Ovary (tissue), 7 donors: ENCODE measurements at regions not wholly inside any gene's neighbourhood (a gene's known extent, or its start where the extent isn't known, plus 50 kb on each side); places are given as distances from the start of the nearest gene placed in this dataset.

ENCODE experiments used
- DNase-seq, 5 donors: peaks; one replicate each; pipeline ENCODE4 v3.0.0-alpha.2; 2019 to 2020
- H3K27ac ChIP-seq, 2 donors: fragments of 200-600 bp; one replicate each; pipeline versions ENCODE4 v1.5.1 to v1.8.0; 2019 to 2022
- H3K27me3 ChIP-seq: fragments of 200-600 bp; one replicate; pipeline ENCODE4 v1.8.0; 2022
- H3K36me3 ChIP-seq: fragments of 200-600 bp; sonication (generic); one replicate; pipeline ENCODE4 v1.5.1; 2019
- H3K4me1 ChIP-seq: one replicate; pipeline ENCODE4 v1.8.1; 2013; ENCODE audit warnings: mild to moderate bottlenecking, moderate library complexity; ENCODE audit not compliant: insufficient read depth
- H3K4me3 ChIP-seq: fragments of 200-600 bp; sonication (generic); one replicate; pipeline ENCODE4 v1.5.1; 2017
- H3K9me3 ChIP-seq, 2 donors: fragments of 200-600 bp in 1 of 2; sonication (generic) in 1 of 2; one replicate each; pipeline versions ENCODE4 v1.5.1 to v1.8.1; 2013 to 2019; ENCODE audit warnings: mild to moderate bottlenecking in 1 of 2, moderate library complexity in 1 of 2
- EP300 ChIP-seq: sonication (generic); formaldehyde crosslinking; IDR thresholded peaks from one replicate; pipeline ENCODE4 v1.6.1; 2017; ENCODE audit warnings: antibody characterized with exemption
- POLR2A ChIP-seq: fragments of 450-650 bp; IDR thresholded peaks from one replicate; pipeline ENCODE4 v1.6.1; 2017; ENCODE audit warnings: antibody characterized with exemption, mild to moderate bottlenecking, moderate library complexity
- WGBS, 3 donors: extraction: QIAGEN DNeasy Blood & Tissue Kit in 1 of 3; methylation state at CpG; one replicate each; pipeline versions ENCODE4 v1.1.5 to v1.1.7; 2013 to 2017; 5-methylcytosine and 5-hydroxymethylcytosine counted together
- intact Hi-C, 4 donors: fragments of 100-400 bp; cut with DNase I; formaldehyde crosslinking; loops; one replicate each; pipeline versions ENCODE4 v1.11.0 to v1.15.1; 2022 to 2023
- TF ChIP-seq, protein P1 (sequence below), 3 donors: fragments of 450-650 bp in 2 of 3; fragments of 200-600 bp in 1 of 3; IDR thresholded peaks; one replicate each; pipeline versions ENCODE4 v1.5.1 to v1.8.0; 2016 to 2022; ENCODE audit warnings: antibody characterized with exemption in 3 of 3, mild to moderate bottlenecking in 1 of 3
- donor health status: DM: no; HTN: no; CAD: no; lungs with moderate emphysema.
- donor health status: DM: no; HTN: no; CAD: no.
- donor health status: Bipolar disorder and iron deficiency.
- donor health status: DM: no; HTN: no; CAD: no.
- donor health status: DM: yes; HTN: yes; CAD: no.

DNA sequence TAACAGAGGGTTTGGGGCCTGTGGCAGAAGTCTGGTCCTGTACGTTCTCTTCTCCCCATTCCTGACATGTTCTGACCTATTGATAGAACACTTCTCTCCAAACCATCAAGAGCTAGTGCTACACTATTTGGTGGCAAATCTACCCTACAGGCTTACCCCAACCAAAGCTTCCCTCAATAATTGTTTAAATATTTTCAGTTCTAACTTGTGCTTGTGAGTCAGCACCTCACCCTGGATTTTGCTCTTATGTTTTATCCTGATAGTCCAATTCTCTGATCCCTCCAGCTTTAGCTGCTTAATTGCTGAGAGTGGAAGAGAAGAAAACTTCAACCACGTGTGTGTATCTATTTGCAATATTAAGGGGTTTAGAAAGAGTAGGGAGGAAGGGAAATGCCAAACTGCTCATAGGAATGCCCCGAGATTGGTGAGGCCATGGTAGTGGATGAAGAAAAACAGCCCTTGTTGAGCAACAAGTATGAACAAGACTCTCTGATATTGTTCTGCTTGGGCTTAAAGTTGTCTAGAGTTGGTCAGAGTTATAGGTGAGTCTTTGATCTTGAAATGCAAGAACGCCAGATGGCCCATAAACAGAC lies 67.8 kb upstream of the PARD3B start:
- Histone ChIP-seq H3K4me3 (no peak overlapping the region), H3K27ac (no peak overlapping the region), H3K36me3 (no peaks in the 10 kb centered on the region), H3K4me1 (no peaks in the 10 kb centered on the region), H3K27me3 (no peaks in the 10 kb centered on the region), H3K9me3 (no peaks in the 10 kb centered on the region)
- intact Hi-C loops: no loop called here
- 88 to 91% (median 90%) methylated on average over 4 of the region's 4 CpGs for WGBS, 3 donors
- TF ChIP-seq, protein P1, sequence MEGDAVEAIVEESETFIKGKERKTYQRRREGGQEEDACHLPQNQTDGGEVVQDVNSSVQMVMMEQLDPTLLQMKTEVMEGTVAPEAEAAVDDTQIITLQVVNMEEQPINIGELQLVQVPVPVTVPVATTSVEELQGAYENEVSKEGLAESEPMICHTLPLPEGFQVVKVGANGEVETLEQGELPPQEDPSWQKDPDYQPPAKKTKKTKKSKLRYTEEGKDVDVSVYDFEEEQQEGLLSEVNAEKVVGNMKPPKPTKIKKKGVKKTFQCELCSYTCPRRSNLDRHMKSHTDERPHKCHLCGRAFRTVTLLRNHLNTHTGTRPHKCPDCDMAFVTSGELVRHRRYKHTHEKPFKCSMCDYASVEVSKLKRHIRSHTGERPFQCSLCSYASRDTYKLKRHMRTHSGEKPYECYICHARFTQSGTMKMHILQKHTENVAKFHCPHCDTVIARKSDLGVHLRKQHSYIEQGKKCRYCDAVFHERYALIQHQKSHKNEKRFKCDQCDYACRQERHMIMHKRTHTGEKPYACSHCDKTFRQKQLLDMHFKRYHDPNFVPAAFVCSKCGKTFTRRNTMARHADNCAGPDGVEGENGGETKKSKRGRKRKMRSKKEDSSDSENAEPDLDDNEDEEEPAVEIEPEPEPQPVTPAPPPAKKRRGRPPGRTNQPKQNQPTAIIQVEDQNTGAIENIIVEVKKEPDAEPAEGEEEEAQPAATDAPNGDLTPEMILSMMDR (IDR thresholded peaks at IDR 0.05): no peak
- TF ChIP-seq EP300: no peak
- TF ChIP-seq POLR2A: no peak
- DNase-seq: no peak

DNA sequence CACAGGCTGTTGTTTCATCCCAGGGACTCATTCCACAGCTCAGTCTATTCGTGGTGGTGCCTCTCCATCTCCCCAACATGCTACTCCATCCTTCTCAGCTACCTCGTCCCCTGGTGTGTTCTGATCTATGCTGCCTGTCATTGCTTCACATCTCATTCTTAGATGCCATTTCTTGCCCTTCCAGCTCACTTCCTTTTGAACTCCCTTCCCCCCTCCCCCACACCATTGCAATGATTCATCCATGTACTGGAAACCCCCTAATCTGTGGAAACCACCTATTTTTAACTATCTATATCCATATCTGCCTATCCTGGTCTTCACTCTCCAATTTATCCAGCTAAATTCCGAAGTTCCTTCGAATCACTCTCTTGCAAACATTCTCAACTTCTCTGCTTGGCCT lies 65.7 kb upstream of the PARD3B start:
- no peaks in the 10 kb centered on the region for H3K4me1 ChIP-seq
- no peak overlapping the region for H3K27ac ChIP-seq
- WGBS, 3 donors: 86 to 87% (median 87%) methylated on average over 4 of the region's 4 CpGs
- DNase-seq: no peak
- TF ChIP-seq, protein P1 (IDR thresholded peaks at IDR 0.05): no peak
- TF ChIP-seq POLR2A: no peak
- no peak for TF ChIP-seq EP300
- H3K36me3 ChIP-seq: no peaks in the 10 kb centered on the region
- H3K27me3 ChIP-seq: no peaks in the 10 kb centered on the region
- H3K4me3 ChIP-seq: no peak overlapping the region
- H3K9me3 ChIP-seq: no peaks in the 10 kb centered on the region
- intact Hi-C loops: no loop called here

DNA sequence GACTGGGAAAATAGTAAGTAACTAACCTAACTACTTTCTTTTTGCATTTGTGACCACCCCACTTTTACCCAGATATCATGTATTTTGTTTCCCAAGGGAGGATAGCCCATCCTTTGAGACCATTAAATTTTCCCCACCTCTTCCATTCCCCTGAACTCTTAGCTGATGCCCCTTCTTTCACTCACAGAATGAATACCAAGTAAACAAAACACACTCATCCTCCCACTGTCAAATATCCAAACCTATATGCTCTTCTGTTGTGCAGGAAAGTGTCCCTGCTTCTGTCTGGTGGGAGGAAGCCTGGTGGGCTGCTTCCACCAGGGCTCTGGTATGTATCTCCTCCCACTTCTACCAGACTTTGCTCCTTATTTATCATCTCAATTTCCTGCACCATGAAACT lies 64.6 kb upstream of the PARD3B start:
- Histone ChIP-seq H3K4me1 (no peaks in the 10 kb centered on the region), H3K9me3 (no peaks in the 10 kb centered on the region), H3K27me3 (no peaks in the 10 kb centered on the region), H3K27ac (no peak overlapping the region), H3K4me3 (no peak overlapping the region), H3K36me3 (no peaks in the 10 kb centered on the region)
- intact Hi-C loops: no loop called here
- no peak for DNase-seq
- TF ChIP-seq EP300 (no peak), POLR2A (no peak)
- TF ChIP-seq, protein P1 (IDR thresholded peaks at IDR 0.05): no peak

DNA sequence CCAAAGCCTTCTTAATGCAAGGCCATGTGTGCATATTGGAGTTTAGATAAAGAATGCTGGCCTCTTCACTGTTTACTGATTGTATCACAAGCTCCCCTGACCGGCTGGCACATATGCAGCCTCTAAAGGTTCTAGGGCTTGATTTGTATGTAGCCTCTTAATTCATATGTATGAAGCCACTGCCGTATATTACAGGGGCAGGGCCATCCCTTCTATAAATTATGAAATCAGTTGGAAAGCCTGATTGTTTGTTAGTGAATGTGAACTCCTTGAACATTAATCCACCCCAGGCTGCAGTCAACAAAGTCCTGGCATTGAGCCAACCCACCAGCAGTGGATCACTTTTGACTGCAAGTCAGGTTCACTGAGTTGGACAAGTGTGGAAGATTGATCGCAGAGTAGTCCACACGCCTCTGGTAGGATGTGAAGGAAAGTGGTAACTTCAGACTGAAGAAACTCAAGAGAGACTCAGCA lies 61.6 kb upstream of the PARD3B start:
- no peak overlapping the region for H3K4me3 ChIP-seq
- no peaks in the 10 kb centered on the region for H3K4me1 ChIP-seq
- H3K9me3 ChIP-seq: no peaks in the 10 kb centered on the region
- no peaks in the 10 kb centered on the region for H3K36me3 ChIP-seq
- no peak overlapping the region for H3K27ac ChIP-seq
- intact Hi-C loops: no loop called here
- WGBS, 3 donors: 60 to 76% (median 62%) methylated on average over 4 of the region's 4 CpGs
- H3K27me3 ChIP-seq: no peaks in the 10 kb centered on the region
- DNase-seq: no peak
- no peak for TF ChIP-seq POLR2A
- TF ChIP-seq, protein P1 (IDR thresholded peaks at IDR 0.05): no peak
- TF ChIP-seq EP300: no peak
